ENCODE measurements at regions not wholly inside any gene's neighbourhood (a gene's known extent, or its start where the extent isn't known, plus 50 kb on each side); places are given as distances from the start of the nearest gene placed in this dataset.

GRCh38 chr7:109354552-109354951, 784.9 kb downstream of the DNAJB9 start:
- 86 to 96% methylated on average over 1 of the region's 1 CpG for WGBS, 2 donors
- intact Hi-C loops (cut with DNase I; ENCODE audit: low total_unique reads) = no loop called here
- H3K4me3 ChIP-seq (ENCODE audit: low read depth, poor library complexity, severe bottlenecking) = no peak overlapping the region
- no peak for TF ChIP-seq POLR2A (IDR thresholded peaks at IDR 0.05)
- TF ChIP-seq CTCF (IDR thresholded peaks at IDR 0.05) = no peak
- DNase-seq (ENCODE audit: low spot score in 2 of 2) = no peak

- no peak for TF ChIP-seq CTCF (IDR thresholded peaks at IDR 0.05)
- TF ChIP-seq POLR2A (IDR thresholded peaks at IDR 0.05) = no peak
- intact Hi-C loops (cut with DNase I; ENCODE audit: low total_unique reads) = no loop called here
- H3K4me3 ChIP-seq (ENCODE audit: low read depth, poor library complexity, severe bottlenecking) = no peak overlapping the region
- DNase-seq (ENCODE audit: low spot score in 2 of 2) = no peak
Measured at GRCh38 chr7:109375823-109376222, 806.1 kb downstream of the DNAJB9 start.

GRCh38 chr7:109376576-109376975, 806.9 kb downstream of the DNAJB9 start:
- intact Hi-C loops (cut with DNase I; ENCODE audit: low total_unique reads) = no loop called here
- H3K4me3 ChIP-seq (ENCODE audit: low read depth, poor library complexity, severe bottlenecking) = no peak overlapping the region
- DNase-seq (ENCODE audit: low spot score in 2 of 2) = no peak
- TF ChIP-seq POLR2A (IDR thresholded peaks at IDR 0.05) (no peak), CTCF (IDR thresholded peaks at IDR 0.05) (no peak)

- TF ChIP-seq CTCF (IDR thresholded peaks at IDR 0.05) = no peak
- TF ChIP-seq POLR2A (IDR thresholded peaks at IDR 0.05) = no peak
- no peak overlapping the region for H3K4me3 ChIP-seq (ENCODE audit: low read depth, poor library complexity, severe bottlenecking)
- WGBS, 2 donors = 65 to 71% methylated on average over 3 of the region's 3 CpGs
- DNase-seq (ENCODE audit: low spot score in 2 of 2) = no peak
- intact Hi-C loops (cut with DNase I; ENCODE audit: low total_unique reads) = no loop called here
Measured at GRCh38 chr7:109377076-109377884, 807.6 kb downstream of the DNAJB9 start.

GRCh38 chr7:109386959-109387358, 817.3 kb downstream of the DNAJB9 start:
- H3K4me3 ChIP-seq (ENCODE audit: low read depth, poor library complexity, severe bottlenecking) = no peak overlapping the region
- 95% methylated on average over 2 of the region's 2 CpGs for WGBS, 2 donors
- peak in 1 of 2 donors; percentile 71 for DNase-seq (ENCODE audit: low spot score in 2 of 2)
- intact Hi-C loops (cut with DNase I; ENCODE audit: low total_unique reads) = no loop called here
- TF ChIP-seq CTCF (IDR thresholded peaks at IDR 0.05) (no peak), POLR2A (IDR thresholded peaks at IDR 0.05) (no peak)

- no peak overlapping the region for H3K4me3 ChIP-seq (ENCODE audit: low read depth, poor library complexity, severe bottlenecking)
- intact Hi-C loops (cut with DNase I; ENCODE audit: low total_unique reads) = no loop called here
- DNase-seq (ENCODE audit: low spot score in 2 of 2) = peak in 1 of 2 donors; percentile 60
- TF ChIP-seq CTCF (IDR thresholded peaks at IDR 0.05) (no peak), POLR2A (IDR thresholded peaks at IDR 0.05) (no peak)
- 100% methylated on average over 1 of the region's 1 CpG for WGBS, 2 donors
Measured at GRCh38 chr7:109387530-109387929, 817.9 kb downstream of the DNAJB9 start.

Data from lower leg skin (tissue), 4 donors.